HG02884 (cell line): ENCODE measurements at regions not wholly inside any gene's neighbourhood (a gene's known extent, or its start where the extent isn't known, plus 50 kb on each side); places are given as distances from the start of the nearest gene placed in this dataset.

Experiments used
- ATAC-seq: cut with Tn5 transposase; IDR thresholded peaks from one replicate; pipeline ENCODE4 v1.9.1; 2021; ENCODE audit warnings: mild to moderate bottlenecking, moderate library complexity; ENCODE audit not compliant: unreplicated experiment

GRCh38 chr2:16615687-16616615 lies 49.7 kb downstream of the CYRIA start:
- ATAC-seq: no peak

GRCh38 chr2:16615246-16615645 lies 50.4 kb downstream of the CYRIA start:
- no peak for ATAC-seq

GRCh38 chr2:16614314-16614860 lies 51.2 kb downstream of the CYRIA start:
- no peak for ATAC-seq

GRCh38 chr2:16613539-16614011 lies 52.1 kb downstream of the CYRIA start:
- no peak for ATAC-seq

- no peak for ATAC-seq
Observed at GRCh38 chr2:16612490-16612889, 53.1 kb downstream of the CYRIA start.

GRCh38 chr2:16609786-16610185 lies 55.8 kb downstream of the CYRIA start:
- no peak for ATAC-seq

GRCh38 chr2:16608661-16609643 lies 56.7 kb downstream of the CYRIA start:
- peak; percentile 91 for ATAC-seq

GRCh38 chr2:16607301-16607700 lies 58.3 kb downstream of the CYRIA start:
- ATAC-seq: no peak

- no peak for ATAC-seq
Observed at GRCh38 chr2:16604236-16604635, 61.4 kb downstream of the CYRIA start.

GRCh38 chr2:16591370-16591933 lies 74.2 kb downstream of the CYRIA start:
- ATAC-seq: no peak

- no peak for ATAC-seq
Observed at GRCh38 chr2:16589465-16589864, 76.2 kb downstream of the CYRIA start.

- ATAC-seq: no peak
Observed at GRCh38 chr2:16588565-16588964, 77.1 kb downstream of the CYRIA start.

- ATAC-seq: no peak
Observed at GRCh38 chr2:16587601-16588000, 78.0 kb downstream of the CYRIA start.

- ATAC-seq: no peak
Observed at GRCh38 chr2:16584824-16585540, 80.7 kb downstream of the CYRIA start.

GRCh38 chr2:16584084-16584483 lies 81.5 kb downstream of the CYRIA start:
- ATAC-seq: no peak

GRCh38 chr2:16581241-16581640 lies 84.4 kb downstream of the CYRIA start:
- ATAC-seq: no peak

- no peak for ATAC-seq
Observed at GRCh38 chr2:16578081-16578480, 87.6 kb downstream of the CYRIA start.

- no peak for ATAC-seq
Observed at GRCh38 chr2:16570516-16570915, 95.1 kb downstream of the CYRIA start.

- no peak for ATAC-seq
Observed at GRCh38 chr2:16568998-16569784, 96.4 kb downstream of the CYRIA start.
